B cell (primary cell): ENCODE measurements at regions not wholly inside any gene's neighbourhood (a gene's known extent, or its start where the extent isn't known, plus 50 kb on each side); places are given as distances from the start of the nearest gene placed in this dataset.

Experiments used
- CTCF ChIP-seq: fragments of 200-600 bp; IDR thresholded peaks from one replicate; pipeline ENCODE4 v1.8.0; 2022; ENCODE audit warnings: antibody characterized with exemption, mild to moderate bottlenecking
- EZH2 ChIP-seq: IDR thresholded peaks from 2 replicates; pipeline ENCODE4 v1.6.1; 2012; ENCODE audit warnings: borderline replicate concordance, low read depth, mild to moderate bottlenecking, moderate library complexity, low read length; ENCODE audit not compliant: insufficient read depth, poor library complexity, severe bottlenecking

GRCh38 chr12:107495604-107496003 lies 190.0 kb upstream of the PWP1 start:
- TF ChIP-seq CTCF (no peak), EZH2 (no peak)
